ENCODE measurements at regions not wholly inside any gene's neighbourhood (a gene's known extent, or its start where the extent isn't known, plus 50 kb on each side); places are given as distances from the start of the nearest gene placed in this dataset.

DNA sequence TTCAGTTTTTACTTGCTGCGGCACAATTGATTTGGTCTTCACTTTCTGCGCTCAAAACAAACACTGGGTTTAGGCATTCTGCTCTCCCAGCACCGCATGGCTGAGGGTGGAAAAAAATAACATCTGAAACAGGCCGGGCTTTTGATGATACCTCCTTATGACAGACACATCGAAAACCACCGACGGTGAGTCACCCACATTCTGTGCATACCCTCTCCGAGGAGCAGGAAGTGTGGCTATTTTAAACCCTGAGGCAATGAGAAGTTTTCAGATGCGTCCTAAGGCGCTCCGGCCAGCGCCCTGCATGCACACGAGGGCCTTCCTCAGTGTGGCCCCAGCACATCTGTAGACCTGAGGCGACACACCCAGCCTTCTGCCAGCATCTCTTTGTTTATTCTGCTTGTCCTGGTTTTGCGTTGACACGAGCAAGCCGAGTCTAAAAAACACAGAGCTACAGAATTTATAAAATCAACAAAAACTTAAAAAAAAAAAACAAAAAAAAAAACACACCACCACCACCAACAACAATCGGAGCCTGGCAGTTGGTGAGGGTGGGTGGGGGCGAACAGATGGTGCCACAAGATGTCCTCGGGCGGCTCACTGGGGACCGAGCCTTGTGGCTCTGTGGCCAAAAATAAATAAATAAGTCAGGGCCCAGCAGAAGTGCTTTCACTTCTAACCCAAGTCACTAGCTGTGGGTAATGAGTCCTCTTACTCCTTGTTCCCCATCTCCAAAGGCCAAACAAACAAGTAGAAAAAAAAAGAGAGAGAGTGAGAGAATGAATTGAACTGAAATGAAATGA lies 162.6 kb upstream of the IRF2BP2 start (continued):
- TF ChIP-seq, protein P1, sequence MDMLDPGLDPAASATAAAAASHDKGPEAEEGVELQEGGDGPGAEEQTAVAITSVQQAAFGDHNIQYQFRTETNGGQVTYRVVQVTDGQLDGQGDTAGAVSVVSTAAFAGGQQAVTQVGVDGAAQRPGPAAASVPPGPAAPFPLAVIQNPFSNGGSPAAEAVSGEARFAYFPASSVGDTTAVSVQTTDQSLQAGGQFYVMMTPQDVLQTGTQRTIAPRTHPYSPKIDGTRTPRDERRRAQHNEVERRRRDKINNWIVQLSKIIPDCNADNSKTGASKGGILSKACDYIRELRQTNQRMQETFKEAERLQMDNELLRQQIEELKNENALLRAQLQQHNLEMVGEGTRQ (IDR thresholded peaks at IDR 0.05; ENCODE audit: borderline replicate concordance, low read depth, low read length) = no peak
- TF ChIP-seq NFIC (IDR thresholded peaks at IDR 0.05; ENCODE audit: borderline replicate concordance) = peak; percentile 85

DNA sequence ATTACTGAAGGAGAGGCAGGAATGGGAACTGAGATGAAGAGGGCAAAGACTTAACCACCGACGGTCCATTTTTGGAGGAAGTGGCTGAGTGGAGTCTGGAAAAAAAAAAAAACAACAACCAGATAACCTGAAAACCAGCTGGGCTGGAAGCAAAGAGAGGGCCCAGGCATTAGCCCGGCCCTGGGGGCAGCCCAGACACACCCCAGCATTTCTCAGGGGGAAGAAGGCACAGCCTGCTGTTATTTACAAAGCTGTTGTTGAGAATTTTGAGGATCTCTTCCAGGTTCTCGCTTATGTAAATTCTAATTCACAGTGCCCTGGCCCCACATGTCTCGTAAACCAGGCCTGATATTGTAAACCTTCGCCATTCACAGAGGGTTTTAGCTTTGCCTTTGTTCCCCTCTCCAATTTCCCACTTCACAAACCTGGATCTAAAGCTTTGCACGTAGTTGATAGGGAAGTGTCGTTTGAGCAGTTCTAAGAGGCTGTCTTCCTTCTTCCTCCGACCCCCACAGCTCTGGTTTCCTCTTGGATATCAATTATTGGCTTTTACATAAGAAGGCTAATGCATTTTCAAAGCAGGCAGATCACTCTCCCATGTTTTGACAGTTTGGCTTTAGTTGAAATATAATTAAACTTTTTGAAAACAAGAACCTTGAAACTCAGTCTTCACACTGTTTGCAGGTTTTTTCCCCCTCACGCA lies 161.8 kb upstream of the IRF2BP2 start:
- peak overlapping the region; percentile 54; the same call in 1 of the 2 replicates for H2AFZ ChIP-seq (ENCODE audit: low read depth)
- DNase-seq = no peak
- H3K4me3 ChIP-seq (ENCODE audit: low read depth in 2 of 2, low read length in 1 of 2) = no peak overlapping the region
- TF ChIP-seq YY1 (IDR thresholded peaks at IDR 0.05; ENCODE audit: low read depth) (no peak), MEF2A (IDR thresholded peaks at IDR 0.05; ENCODE audit: borderline replicate concordance, low read depth) (no peak), RAD21 (IDR thresholded peaks at IDR 0.05; ENCODE audit: low read length) (no peak), USF1 (IDR thresholded peaks at IDR 0.05; ENCODE audit: borderline replicate concordance, low read depth) (no peak), FOXM1 (IDR thresholded peaks at IDR 0.05; ENCODE audit: low read depth) (no peak), TAF1 (IDR thresholded peaks at IDR 0.05; ENCODE audit: borderline replicate concordance, low read depth, low read length) (no peak), JUND (IDR thresholded peaks at IDR 0.05) (no peak), SMC3 (IDR thresholded peaks at IDR 0.05; ENCODE audit: low read depth, low read length) (no peak), NFIC (IDR thresholded peaks at IDR 0.05; ENCODE audit: borderline replicate concordance) (no peak), FOXJ3 (CRISPR knock-in tag; IDR thresholded peaks at IDR 0.05) (no peak), NRF1 (IDR thresholded peaks at IDR 0.05; ENCODE audit: low read depth, low read length) (no peak), EZH2phosphoT487 (IDR thresholded peaks at IDR 0.05; ENCODE audit: borderline replicate concordance, low read depth) (no peak), RFX5 (IDR thresholded peaks at IDR 0.05; ENCODE audit: low read length) (no peak)
- TF ChIP-seq, protein P1 (IDR thresholded peaks at IDR 0.05; ENCODE audit: borderline replicate concordance, low read depth, low read length) = no peak
- TF ChIP-seq, protein P2, sequence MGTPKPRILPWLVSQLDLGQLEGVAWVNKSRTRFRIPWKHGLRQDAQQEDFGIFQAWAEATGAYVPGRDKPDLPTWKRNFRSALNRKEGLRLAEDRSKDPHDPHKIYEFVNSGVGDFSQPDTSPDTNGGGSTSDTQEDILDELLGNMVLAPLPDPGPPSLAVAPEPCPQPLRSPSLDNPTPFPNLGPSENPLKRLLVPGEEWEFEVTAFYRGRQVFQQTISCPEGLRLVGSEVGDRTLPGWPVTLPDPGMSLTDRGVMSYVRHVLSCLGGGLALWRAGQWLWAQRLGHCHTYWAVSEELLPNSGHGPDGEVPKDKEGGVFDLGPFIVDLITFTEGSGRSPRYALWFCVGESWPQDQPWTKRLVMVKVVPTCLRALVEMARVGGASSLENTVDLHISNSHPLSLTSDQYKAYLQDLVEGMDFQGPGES (IDR thresholded peaks at IDR 0.05; ENCODE audit: low read depth, low read length) = no peak
- TF ChIP-seq, protein P3, sequence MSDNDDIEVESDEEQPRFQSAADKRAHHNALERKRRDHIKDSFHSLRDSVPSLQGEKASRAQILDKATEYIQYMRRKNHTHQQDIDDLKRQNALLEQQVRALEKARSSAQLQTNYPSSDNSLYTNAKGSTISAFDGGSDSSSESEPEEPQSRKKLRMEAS (IDR thresholded peaks at IDR 0.05; ENCODE audit: low read depth) = no peak
- TF ChIP-seq, protein P4, sequence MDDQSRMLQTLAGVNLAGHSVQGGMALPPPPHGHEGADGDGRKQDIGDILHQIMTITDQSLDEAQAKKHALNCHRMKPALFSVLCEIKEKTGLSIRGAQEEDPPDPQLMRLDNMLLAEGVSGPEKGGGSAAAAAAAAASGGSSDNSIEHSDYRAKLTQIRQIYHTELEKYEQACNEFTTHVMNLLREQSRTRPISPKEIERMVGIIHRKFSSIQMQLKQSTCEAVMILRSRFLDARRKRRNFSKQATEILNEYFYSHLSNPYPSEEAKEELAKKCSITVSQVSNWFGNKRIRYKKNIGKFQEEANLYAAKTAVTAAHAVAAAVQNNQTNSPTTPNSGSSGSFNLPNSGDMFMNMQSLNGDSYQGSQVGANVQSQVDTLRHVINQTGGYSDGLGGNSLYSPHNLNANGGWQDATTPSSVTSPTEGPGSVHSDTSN (IDR thresholded peaks at IDR 0.05) = no peak
- no peaks in the 10 kb centered on the region for H3K36me3 ChIP-seq (replicated peaks in 1 of 2; ENCODE audit: control insufficient read depth in 1 of 2, insufficient read depth in 2 of 2, low read length in 1 of 2)
- no peaks in the 10 kb centered on the region for H4K20me1 ChIP-seq (ENCODE audit: insufficient read depth)
- H3K27me3 ChIP-seq (ENCODE audit: insufficient read depth) = peaks cover 5% of the 10 kb centered on the region; the same call in 1 of the 2 replicates
- no peaks in the 10 kb centered on the region for H3F3A ChIP-seq (replicated peaks; ENCODE audit: insufficient read depth)
- ChIA-PET CTCF (interaction anchor here (0.9 to 2.1 kb wide), 2 partner anchors 47 to 311 kb away, joined by 4 to 9 read pairs; no protein-coding TSS in a partner anchor), POLR2A (interaction anchor here (0.6 kb wide), 1 partner anchor 28 kb away, joined by 4 read pairs; no protein-coding TSS in a partner anchor)
- H3K9ac ChIP-seq = peak overlapping the region; percentile 58
- H3K4me1 ChIP-seq (ENCODE audit: control insufficient read depth in 1 of 2, insufficient read depth in 2 of 2, low read depth in 1 of 2, low read length in 1 of 2) = peaks cover 12 to 44% of the 10 kb centered on the region in 2 experiments
- H3K79me2 ChIP-seq (ENCODE audit: insufficient read depth) = no peaks in the 10 kb centered on the region
- peak overlapping the region; percentile 92 to 94 for H3K27ac ChIP-seq (ENCODE audit: low read depth in 2 of 2, low read length in 1 of 2)
- no peaks in the 10 kb centered on the region for H3K9me3 ChIP-seq
- no peaks in the 10 kb centered on the region for H3K9me2 ChIP-seq
- H3K4me2 ChIP-seq = peak overlapping the region; percentile 55
- 76% methylated on average over 10 of the region's 10 CpGs for WGBS (ENCODE audit: low lambda C conversion rate)

Data from SK-N-SH (cell line).